SH-SY5Y (cell line): ENCODE measurements at regions not wholly inside any gene's neighbourhood (a gene's known extent, or its start where the extent isn't known, plus 50 kb on each side); places are given as distances from the start of the nearest gene placed in this dataset.

ENCODE experiments used
- GATA2 ChIP-seq: IDR thresholded peaks from 2 replicates; pipeline ENCODE4 v1.6.1; 2011; ENCODE audit warnings: mild to moderate bottlenecking, low read depth, low read length
- GATA3 ChIP-seq: IDR thresholded peaks from 2 replicates; pipeline ENCODE4 v1.6.1; 2011; ENCODE audit warnings: low read depth, mild to moderate bottlenecking, low read length, moderate library complexity

GRCh38 chr3:56929809-56930615, 128.3 kb upstream of the ARHGEF3 start:
- TF ChIP-seq GATA2 (no peak), GATA3 (no peak)
